ENCODE measurements at regions not wholly inside any gene's neighbourhood (a gene's known extent, or its start where the extent isn't known, plus 50 kb on each side); places are given as distances from the start of the nearest gene placed in this dataset.

DNA sequence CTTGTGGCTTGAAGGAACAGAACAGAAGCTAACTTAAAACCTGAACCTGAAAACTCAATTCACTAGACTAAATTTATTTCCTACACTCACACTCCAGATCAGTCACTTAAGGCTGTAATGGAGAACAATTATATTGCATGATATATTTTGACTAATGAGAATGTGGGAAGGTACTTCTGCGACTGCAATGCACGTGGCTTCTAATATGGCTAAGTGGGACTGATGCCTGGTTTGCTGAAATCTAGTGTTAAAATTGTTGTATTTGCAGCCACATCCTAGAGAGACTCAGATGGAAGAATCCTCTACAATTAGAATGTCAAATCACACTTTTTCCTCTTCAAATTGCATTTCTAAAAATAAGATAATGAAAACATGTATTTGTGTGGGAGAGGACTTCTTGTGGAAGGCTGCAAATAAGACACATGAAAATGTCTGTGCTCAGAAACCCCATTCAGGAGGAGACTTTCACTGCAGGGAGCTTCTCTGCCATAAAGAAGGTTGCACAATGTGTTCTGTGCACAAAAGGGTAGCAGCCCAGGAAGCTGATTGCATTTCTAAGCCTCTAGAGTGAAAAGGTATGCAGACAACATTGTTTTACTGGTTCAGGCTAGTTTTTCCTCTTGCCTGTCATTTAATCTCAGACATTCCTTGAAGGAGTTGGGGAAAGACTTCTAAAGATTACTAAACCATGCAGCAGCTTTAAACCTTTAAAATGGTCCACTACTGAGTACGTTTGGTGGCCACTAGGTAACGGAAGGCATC is 224.3 kb downstream of the NEDD1 start:
- no peak overlapping the region for H3K4me3 ChIP-seq (ENCODE audit: low read depth, low read length)
- DNase-seq (ENCODE audit: low read depth): no peak
- TF ChIP-seq CTCF (IDR thresholded peaks at IDR 0.05; ENCODE audit: low read depth, low read length, missing control alignments): no peak

DNA sequence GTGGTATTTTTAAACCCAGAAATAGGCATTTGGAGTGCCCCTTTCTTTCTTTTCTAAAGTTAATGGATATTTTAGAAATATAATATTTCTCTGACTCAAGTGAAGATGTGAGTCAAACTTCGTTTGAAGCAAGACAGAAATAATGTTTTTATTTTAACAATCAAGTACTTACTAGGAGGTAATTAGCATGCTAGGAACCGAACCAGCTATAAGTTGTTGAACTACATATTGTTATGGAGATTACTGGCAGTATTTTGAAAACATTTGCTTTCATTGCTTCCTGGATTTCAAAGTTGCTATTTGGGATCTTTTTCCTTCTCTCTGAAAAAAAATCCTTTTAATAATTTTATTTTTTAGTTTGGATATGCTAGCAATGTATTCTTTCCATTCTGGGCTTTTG is 225.2 kb downstream of the NEDD1 start:
- TF ChIP-seq CTCF (IDR thresholded peaks at IDR 0.05; ENCODE audit: low read depth, low read length, missing control alignments): no peak
- no peak overlapping the region for H3K4me3 ChIP-seq (ENCODE audit: low read depth, low read length)
- DNase-seq (ENCODE audit: low read depth): no peak

DNA sequence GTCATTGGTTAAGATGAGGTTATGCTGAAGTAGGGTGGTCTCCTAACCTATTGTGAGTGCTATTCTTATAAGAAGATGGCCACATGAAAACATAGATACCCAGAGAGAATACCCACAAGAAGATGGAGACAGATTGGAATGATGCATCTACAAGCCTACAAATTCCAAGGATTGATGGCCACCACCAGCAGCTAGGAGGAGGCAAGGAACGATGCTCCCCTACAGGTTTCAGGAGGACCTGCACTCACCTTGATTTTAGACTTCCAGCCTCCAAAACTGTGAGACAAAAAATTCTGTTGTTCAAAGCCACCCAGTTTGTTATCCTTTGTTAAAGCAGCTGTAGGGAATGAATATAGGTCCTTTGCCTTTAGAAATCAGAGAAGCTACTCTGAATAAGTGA is 227.4 kb downstream of the NEDD1 start:
- TF ChIP-seq CTCF (IDR thresholded peaks at IDR 0.05; ENCODE audit: low read depth, low read length, missing control alignments): peak; percentile 48
- DNase-seq (ENCODE audit: low read depth): no peak
- no peak overlapping the region for H3K4me3 ChIP-seq (ENCODE audit: low read depth, low read length)

- no peak for DNase-seq (ENCODE audit: low read depth)
- no peak overlapping the region for H3K4me3 ChIP-seq (ENCODE audit: low read depth, low read length)
- TF ChIP-seq CTCF (IDR thresholded peaks at IDR 0.05; ENCODE audit: low read depth, low read length, missing control alignments): no peak
Measured at GRCh38 chr12:97140355-97140754, 233.3 kb downstream of the NEDD1 start.

- DNase-seq (ENCODE audit: low read depth): no peak
- no peak for TF ChIP-seq CTCF (IDR thresholded peaks at IDR 0.05; ENCODE audit: low read depth, low read length, missing control alignments)
- H3K4me3 ChIP-seq (ENCODE audit: low read depth, low read length): no peak overlapping the region
Measured at GRCh38 chr12:97142737-97143410, 235.8 kb downstream of the NEDD1 start.

DNA sequence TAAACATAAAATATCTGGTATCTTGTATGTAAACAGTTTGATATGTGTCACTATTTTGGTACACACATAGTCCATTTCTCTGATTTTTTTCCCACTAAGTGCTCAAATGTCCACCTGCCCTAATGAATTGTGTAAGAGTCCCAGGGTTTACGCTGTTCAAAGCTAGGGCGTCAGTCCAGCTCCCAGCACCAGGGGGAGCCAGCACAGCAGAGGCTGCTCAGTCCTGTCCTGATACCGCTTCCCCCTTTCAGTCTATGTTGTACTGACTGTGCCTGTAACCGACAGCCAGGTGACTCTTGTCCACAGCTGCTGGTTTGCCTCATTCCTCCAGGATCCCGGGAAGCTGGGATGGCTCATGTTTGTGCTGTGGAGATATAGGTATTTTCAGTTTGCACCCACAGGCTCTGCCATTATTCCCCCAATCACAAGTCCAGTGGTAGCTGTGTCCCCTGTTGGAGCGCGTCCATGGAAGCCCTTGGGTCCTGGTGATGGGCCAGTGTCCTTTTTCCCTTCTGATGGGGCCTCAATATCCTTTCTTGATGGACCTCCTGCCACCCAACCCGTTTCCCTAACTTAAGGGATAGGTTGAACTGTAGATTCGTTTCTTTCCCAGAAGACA is 242.0 kb downstream of the NEDD1 start:
- TF ChIP-seq CTCF (IDR thresholded peaks at IDR 0.05; ENCODE audit: low read depth, low read length, missing control alignments): peak; percentile 96

More for the DNA sequence above, 242.0 kb downstream of the NEDD1 start:
- H3K4me3 ChIP-seq (ENCODE audit: low read depth, low read length): no peak overlapping the region
- peak; percentile 26 for DNase-seq (ENCODE audit: low read depth)
